Activated CD4-positive, alpha-beta T cell treated with anti-CD3 and anti-CD28 coated beads, Interleukin-10, Interleukin-2, amounts not matched to agents 100 ng/mL and 50 ng/mL, durations not matched to agents 16 hours and 8 hours (primary cell): ENCODE measurements at regions not wholly inside any gene's neighbourhood (a gene's known extent, or its start where the extent isn't known, plus 50 kb on each side); places are given as distances from the start of the nearest gene placed in this dataset.

Source experiments
- DNase-seq: peaks from one replicate; pipeline ENCODE4 v3.0.0-alpha.2; 2020

DNA sequence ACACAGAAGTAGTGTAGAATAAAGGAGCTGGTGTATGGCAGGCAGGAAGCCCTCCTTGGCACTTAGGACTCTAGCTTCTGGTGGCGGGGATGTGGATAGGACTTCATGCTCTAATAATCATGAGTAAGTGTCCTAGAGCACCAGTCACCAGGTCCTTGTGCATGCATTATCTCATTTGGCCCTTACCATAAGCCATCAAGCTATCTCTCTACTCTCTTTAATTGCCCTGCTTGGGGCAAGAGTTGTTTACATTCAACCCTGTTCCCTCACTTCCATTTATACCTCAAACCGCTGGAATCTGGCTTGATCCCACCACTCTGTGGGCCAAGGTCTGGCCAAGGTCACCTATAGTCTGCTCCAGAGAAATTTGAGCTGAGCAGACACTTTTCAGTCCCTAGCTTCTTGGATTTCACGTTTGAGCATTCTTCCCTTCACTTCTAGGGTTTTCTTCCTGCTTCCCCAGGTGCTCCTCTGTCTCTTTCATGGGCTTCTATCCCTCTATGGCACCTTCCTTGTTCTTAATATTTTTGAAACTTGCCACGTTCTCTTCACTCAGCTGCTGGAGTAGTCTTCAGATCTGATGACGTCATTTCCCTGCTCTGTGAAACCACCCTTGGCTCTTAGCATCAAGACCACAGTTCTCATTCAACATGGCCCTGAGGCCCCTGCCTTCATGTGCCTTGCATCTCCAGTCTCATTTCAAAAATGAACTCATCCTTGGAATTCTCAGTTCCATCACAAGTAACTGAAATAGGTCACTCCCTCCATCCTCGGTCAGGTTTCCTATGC lies 94.9 kb upstream of the GATA6 start:
- DNase-seq = no peak

DNA sequence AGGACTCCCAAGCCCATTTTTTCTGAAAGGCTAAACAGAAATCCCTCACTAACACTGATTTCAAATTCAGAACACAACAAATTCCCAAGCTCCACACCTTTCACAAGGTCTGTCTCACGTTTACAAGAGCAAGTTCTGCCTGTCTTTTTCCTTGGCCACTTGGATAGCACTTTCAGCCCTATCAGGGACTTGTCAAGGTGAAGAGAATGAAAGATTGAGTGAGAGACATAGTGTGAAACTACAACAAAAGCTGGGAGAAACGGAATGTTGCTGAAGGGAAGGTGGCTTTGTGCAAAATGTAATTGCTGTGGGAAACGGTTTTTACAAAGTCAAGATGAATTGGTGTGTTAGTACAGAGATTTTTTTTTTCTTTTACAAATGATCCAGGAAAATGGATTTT lies 89.4 kb upstream of the GATA6 start:
- no peak for DNase-seq

DNA sequence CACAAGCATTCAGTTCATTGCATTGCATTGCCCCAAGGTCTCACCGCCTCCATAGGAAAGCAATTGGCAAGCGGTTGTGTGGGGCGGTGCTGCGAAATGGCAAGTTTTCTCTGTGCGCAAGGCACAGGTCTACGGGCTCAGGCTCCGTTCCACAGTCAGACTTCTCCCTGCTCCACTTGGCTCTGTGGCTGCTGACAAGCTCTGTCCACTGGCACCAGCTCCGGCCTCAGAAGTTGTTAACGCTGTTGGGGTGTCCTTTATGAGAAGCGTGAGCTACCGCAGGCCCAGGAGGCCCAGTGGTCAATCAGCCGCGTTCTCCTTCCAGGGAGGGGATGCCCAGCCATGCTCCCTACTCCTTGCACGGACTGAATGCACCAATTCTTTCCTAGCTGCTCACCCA lies 87.0 kb upstream of the GATA6 start:
- no peak for DNase-seq

DNA sequence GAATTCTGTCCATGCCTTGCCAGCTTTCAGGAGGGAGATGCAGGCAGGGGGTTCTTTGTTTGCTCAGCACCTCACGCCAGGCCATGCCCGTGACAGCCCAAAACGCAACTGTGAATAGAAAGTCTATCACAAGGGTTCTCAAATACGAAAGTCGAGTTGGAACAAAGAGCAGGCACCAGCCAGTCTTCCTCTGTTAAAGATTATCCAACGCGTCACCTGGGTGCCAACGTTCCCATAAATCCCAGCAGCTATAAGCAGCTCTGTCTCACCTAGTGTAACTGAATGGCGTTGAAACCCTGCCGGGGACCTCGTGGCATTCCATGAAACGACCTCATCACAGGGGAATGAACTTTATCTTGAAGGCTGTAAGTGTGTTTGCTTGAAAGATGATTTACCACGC lies 84.8 kb upstream of the GATA6 start:
- no peak for DNase-seq

DNA sequence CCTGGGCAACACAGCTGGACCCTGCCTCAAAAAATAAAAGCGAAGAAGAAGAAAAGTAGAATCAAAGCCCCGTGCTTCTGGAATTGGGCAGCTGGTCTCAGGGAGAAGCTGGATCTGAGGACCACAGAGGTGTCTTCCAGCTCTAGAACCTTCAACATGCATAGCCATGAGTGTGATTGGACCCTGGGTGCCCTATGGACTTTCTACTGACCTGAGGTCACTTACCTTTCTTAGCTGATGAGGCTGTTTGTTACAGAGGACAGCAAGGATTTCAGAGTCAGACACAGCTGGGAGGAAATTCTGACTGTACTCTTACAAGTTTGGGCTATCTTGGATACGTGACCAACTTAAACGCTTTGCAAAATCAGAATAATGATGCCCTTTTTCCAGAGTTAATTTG lies 82.4 kb upstream of the GATA6 start:
- no peak for DNase-seq

DNA sequence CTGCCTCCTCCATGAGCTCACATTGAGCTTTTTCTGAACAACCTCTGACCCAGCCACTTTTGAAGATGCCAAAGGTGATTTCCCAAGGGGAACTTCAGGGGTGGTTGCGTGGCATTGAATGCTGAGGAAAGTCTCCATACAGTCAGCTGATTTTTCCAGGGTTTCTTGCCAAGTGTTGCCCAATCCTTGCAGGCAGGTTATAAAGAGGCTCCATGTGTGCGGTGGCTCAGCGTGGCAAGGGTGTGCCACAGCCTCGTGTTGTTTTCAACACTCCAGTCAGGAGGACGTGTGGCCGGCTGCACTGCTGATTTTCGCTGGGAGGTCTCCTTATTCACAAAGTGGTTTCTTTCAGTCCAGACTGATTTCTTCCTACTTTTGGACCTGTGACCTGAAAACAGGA lies 81.4 kb upstream of the GATA6 start:
- no peak for DNase-seq

DNA sequence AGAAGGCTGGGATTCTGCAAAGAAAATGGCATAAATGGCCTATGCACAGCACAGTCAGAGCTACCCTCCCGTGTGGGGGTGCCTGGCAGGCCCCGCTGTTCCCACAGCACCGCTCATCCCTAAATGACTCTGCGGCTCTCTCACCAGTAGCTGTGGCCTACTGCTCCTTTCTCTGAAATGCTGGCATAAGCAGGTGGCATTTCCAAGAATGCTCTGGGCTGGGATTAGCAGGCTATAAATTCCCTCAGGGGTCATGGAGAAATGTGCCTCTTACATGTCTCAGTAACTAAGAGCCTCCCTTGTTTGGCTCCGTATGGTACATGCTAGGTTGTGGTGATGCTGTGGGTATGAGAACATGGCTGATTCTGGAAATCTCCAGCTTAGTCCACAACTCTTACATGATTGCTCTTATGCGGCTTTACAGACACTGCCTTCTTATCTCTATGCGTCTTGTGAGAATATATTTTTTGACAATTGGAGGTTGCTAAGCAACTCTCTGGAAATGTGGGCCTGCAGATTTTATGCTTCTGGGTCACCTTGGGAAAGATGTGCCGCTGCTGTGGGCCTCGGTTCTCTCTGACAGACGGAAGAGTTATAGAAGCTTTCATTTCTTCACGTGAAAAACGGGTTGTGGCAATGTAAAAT lies 80.3 kb upstream of the GATA6 start:
- no peak for DNase-seq

DNA sequence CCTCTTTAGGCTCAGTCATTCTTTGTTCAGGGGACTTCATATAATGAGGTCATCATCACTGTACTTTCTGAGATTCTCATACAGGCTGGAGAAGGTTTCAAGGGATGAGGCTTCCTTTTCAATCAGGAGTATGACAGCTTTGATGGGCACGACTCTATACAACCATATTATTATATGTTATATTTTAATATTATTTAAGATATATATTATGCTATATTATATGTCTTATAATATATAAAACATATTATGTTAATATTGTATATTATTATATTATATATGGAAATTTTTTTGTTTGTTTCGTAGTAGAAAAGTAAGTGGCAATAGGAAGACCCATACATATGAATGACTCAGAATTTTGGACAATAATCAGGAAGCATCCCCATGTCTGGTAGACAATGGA lies 78.0 kb upstream of the GATA6 start:
- DNase-seq = no peak

DNA sequence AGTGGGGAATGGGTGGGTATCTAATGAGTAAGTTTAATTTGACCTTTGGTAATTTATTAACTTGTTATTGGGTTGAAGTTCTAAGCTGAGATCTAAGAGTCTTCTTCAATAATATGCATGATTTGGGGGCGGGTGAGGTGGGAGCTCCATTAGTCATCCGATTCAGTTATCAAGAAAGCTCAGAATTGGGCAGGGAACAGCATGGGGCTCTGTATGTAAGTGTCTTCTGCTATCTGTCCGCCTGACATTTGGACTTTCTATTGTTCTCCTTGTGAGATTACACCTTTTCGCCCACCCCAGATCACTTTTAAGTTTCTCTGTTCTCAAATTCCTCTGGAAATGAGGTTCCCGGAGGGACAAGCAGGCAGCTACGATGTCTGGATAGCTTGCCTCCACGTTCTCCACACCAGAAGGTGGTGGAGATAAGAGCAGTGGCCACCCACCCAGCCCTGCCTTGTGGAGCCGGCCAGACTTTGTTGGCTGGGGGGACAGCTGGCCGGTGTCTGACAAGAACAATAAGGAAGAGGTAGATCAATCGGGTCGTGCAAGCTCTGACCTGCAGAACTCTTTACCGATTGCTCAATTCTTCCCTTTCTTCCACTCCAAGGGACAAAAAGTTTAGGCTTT lies 75.5 kb upstream of the GATA6 start:
- DNase-seq = no peak

DNA sequence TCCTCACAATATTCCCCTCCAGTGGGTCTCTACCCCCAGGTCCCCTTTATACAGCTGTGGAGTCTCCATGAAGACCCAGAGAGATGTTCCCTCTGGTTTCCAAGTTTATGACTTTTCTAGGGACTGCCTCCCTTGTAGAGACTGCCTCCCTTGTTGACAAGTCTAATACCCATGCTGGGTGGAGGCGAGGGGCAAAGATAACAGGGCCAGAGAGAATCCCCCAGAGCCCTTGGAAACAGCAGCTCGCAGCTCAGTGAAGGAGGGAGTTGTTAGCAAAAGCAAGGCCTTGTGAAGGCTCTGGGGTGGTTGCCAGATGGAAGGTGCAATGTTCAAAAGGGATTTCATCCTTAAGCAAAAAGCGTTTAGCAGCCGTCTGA lies 75.0 kb upstream of the GATA6 start:
- no peak for DNase-seq

DNA sequence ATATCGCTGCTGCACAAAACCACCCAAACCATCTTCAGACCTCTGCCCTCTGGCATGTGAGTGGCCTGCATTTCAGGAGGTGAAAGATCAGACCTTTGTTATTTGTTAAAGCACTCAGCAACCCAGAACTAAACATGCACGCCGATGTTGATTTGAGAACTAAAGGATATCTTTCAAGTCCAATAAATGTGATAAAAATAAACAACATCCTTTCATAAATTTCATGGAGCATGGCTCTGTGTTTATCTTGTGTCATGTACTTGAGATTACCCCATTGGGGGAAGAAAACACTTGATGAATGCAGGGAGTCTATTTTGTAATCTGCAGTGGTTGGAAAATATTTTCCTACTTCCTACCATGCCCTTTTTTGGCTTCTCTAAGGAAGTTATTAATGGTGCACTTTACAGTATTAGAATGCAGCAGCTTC lies 70.8 kb upstream of the GATA6 start:
- no peak for DNase-seq

DNA sequence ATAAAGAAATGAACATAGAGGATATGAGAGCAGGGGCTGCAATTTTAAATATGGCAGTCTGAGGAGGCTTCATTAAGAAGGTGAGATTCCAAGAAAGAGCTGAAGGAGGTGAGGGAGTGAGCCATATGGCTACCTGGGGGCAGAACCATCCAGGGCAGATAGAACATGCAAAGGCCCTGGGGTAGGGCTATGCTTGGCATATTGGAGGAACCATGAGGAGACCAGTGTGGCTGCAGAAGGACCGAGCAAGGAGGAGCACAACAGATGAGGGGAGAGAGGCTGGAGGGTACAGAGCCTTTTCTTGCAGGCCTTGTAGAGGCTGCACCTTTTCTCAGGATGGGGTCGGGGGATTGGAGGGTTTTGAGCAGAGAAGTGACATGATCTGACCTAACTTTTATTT lies 69.5 kb upstream of the GATA6 start:
- no peak for DNase-seq

DNA sequence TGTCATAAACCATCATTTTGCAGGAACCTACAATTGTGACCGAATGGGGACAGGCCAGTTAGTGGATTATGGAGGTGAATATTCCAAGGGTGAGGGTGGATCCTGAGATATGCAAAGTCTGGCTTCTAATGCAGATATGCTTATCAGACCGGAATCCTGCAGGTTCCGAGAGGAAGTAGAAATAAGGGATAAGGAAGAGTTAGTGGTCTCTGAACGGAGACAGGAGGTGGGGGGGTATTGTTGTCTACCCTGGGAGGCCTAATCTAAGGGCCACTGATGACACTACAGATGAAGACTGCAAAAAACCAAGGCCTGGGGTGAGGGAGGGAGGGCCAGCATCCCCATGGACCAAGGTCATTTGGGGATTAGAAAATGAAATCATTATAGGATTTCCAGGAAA lies 67.7 kb upstream of the GATA6 start:
- DNase-seq = no peak

DNA sequence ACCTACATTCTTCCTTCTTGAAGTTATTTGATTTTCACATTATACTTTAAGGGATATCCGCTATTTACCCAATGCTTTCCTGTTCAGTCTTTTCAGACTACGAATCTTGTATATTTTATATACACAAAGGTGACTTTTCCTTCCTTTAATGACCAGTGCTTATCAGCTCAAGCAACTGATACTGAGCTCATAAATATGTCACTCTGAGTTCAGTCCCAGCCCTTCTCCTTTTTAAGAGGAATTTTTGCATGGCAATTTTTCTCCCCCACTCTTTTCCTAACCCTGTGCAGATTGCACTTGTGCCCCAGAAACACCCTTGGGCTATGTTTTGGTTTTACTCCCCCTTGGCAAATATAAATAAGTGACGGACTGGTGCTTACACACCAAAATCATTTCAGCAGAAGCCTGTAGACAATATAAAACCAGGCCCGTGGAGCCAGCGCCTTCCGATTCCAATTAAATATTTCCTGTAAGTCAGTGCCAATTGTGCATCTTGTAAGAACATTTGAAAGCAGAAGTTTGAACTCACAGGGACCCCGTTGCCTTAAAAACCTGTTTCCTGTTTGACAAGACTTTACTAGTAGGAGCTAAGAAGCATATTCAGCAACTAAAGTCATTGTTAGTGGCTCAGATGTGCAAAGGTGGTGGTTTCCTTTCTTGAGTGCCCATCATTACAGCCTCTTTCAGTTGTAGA lies 66.3 kb upstream of the GATA6 start:
- DNase-seq = no peak

DNA sequence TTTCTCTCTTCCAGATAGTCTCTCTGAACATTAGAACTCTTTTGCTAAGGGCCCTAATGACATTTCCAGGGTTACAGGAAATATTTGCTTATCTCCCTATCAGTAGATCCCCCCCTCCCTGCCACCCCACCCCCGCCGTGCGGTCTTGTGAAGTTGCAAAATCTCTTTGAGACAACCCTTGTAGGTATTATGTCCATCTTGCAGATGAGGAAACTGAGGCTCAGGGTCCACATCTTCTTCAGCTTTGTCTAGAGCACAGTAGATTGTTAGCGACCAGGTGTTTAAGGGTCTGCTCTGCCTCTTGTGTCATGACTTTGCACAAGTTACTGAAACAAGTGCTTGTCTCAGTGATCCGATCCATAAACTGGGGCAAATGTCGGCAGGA lies 65.8 kb upstream of the GATA6 start:
- no peak for DNase-seq

DNA sequence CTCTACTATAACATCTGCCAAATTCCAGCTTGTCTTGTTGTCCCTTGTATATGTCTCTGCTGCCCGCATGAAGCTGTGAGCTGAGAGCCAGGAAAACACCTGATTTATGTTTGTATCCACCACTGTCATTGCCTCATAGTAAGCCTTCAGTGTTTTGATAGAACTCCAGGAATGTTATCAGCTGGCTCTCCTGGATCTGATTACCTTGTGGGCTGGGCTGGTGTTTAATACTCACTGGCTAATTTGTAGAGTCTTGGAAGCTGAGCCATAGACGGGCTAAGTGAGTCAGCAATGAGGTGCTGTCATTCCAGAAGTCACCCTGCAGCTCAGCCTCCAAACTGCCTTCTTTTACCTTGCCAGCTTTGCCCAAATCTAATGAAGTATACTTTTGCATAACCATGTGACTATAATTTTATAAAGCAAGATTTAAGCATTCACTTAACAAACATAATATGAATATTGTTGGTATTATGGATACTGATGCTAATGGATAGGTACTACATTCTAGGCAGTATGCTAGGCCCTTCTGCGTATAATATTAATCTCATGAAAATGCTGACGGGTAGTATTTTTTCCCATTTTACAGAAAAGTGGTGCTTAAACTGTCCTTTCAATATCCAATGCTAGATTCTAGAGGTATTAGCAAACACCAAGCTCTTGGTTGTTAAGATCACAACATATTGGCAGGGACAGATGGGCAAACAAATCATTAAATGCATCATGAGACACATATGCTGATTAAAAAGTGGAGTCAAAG lies 62.7 kb upstream of the GATA6 start:
- DNase-seq = no peak

DNA sequence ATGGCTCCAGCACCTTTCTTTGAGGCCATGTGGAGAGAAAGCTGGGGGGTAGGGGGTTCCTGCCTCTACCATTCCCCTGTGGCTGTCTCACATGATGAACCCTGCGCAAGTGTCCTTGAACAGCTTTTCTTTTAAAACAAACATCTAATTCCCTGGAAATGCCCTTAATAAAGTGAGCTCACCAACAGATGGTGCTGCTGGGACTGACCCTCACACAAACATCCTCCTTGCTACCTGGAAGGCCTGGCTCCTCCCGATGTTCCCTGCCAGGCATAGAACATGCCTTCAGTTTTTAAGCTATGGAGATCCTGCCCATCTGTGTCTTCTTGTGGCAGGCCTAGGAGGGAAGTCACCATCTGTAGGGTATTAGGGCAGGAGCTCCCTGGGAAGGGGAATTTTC lies 60.7 kb upstream of the GATA6 start:
- no peak for DNase-seq

DNA sequence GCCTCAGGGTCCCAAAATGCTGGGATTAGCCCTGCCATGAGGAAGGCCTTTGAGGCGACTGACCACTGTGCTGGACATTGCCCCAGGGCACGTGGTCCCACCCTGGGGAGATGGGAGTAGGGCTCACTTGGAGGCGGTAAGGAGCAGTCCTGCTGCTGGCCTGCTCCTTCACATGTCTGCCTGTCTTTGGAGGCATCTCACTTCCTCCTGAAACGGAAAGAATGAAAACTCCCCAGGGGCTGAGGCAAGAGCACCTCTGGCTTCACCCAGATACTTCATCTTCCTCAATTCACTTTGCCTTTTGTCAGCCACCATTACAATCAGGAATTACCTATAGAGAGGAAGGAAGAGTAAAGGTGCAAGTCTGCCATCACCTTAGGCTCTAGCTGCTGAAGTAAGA lies 59.9 kb upstream of the GATA6 start:
- no peak for DNase-seq

DNA sequence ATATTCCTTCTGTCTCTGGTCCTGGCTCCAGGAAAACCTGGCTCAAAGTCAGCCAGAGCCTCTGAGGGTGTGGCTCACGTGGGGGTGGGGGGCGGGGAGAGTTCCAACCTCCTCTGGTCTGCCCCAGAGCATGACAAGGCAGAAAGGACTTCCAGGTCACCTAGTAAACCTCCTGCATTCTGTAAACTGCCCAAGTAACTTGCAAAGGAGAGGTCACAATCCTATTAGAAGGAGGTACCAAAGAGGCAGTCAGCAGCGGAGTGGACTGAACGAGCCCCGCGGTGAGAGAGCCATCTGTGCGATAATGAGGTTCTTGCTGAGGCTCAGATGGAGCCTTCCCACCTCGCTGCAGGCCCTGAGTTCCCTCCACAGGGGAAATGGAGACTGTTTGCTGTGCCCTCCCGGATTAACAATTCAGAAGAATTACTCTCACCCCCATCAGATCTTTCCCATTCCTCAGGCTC lies 58.9 kb upstream of the GATA6 start:
- no peak for DNase-seq

DNA sequence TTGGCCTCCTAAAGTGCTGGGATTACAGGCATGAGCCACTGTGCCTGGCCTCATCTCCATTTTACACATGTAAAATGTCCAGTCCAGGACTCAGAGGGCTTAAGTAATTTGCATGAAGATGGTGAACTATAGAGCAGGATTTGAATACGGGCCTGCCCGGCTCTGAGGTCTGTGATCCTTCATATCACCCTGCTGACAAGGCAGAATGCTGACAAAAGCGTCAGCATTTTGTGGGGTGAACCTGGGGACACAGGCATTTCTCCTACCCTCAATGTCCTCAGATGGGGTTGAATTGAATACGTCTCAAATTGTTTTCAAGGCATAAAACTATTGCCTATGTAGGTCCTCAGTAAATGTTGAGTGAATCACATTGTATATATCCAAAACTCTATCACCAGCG lies 57.2 kb upstream of the GATA6 start:
- no peak for DNase-seq

DNA sequence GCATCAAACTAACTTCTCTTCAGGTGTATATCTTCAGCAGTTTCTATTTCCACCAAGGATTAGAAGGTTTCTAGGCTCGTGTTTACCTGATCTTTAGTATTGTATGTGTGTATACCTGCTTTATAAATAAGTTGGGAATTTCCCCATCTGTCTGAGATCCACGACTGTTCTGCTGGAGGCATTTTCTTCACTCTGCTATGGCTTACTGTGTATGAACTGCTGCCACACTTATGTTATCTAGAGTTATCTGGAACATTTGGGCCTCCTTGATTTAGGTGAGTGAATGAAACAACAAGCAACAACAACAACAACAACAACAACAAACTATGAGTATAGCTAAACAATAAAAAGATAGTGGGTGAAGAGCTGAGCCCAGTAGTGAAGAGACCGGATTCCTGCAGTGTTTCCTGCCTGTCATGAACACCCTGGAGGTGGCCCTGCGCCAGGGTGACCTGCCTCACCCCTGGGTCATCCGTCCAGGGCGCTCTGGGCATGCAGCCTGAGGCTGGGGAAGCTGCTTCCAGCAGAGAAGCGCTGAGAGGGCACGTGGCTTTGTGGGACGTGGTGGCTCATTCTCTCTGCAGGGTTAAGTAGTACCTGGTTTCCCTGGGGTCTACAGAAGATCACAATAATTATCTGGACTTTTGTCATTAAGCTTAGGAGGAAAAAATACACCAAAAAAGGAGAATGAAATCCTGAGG lies 56.1 kb upstream of the GATA6 start:
- no peak for DNase-seq
